RKO (cell line): ENCODE measurements at regions not wholly inside any gene's neighbourhood (a gene's known extent, or its start where the extent isn't known, plus 50 kb on each side); places are given as distances from the start of the nearest gene placed in this dataset.
"Not testable (repeated sequence)": the region's sequence is repeated elsewhere in the genome, so short reads cannot be mapped to it uniquely, and the experiment has no call there.

Experiments
- DNase-seq: peaks from one replicate; pipeline ENCODE4 v3.0.0-alpha.2; 2016; ENCODE audit warnings: low spot score

DNA sequence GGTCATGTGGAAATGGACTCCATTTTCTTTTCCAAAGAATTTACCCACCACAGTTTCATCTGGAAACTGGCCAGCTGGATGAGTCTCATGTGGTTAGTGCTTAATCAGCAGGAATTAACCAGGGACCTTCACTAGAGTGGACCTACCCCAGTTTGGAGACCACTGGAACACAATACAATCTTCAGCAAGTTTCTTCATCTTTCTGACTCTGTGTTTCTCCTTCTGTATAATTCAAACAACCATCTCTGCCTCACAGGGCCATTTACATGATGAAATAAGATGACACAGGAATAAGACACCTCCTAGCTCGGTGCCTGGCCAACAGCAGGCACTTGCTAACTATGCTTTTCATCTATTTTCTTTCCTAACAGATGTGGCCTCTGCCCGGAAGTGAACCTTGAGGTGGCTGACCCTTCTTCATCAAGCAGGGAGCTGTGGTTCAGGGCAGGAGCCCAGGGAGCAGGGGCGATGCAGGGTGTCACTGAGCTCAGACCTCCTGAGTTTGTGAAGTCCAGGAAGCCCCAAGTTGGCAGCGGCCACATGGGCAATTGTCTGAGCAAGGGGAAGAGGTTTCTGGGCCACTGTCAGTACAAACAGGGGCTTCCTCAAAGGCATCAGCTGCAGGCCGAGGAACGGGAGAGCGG lies 98.8 kb downstream of the SOD2 start:
- DNase-seq = no peak

DNA sequence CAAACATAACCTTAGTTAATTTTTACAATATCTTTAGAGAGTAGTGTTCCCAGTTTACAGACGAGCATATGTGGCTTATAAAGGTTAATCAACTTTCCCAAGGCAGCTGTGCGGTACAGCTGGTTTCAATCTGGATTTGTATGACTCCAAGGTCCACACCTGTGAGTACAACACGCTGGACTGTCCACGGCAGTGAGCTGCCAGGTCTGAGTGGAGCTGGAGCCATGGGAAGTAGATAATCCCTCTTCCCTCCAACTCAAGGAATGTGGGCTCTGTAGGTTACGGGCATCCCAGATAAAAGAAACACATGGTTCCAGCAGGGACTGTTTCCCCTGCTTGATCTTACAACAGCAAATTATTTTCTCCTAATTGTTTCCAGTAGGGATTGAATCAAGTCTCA lies 102.2 kb downstream of the SOD2 start:
- no peak for DNase-seq

DNA sequence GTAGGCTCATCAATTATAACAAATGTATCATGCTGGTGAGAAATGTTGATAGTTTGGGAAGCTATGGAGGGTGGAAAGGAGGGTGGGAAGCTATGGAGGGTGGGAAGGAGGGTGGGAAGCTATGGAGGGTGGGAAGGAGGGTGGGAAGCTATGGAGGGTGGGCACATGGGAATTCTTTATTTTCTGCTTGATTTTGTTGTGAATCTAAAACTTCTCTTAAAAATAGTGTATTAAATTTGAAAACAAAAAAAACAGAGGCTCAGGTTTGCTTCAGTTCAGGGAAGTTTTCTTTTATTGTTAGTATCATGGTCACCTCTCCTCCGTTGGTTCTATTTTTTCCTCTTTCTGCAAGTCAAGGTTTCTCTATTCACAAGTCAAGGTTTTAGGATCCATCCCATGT lies 106.4 kb downstream of the SOD2 start:
- no peak for DNase-seq

DNA sequence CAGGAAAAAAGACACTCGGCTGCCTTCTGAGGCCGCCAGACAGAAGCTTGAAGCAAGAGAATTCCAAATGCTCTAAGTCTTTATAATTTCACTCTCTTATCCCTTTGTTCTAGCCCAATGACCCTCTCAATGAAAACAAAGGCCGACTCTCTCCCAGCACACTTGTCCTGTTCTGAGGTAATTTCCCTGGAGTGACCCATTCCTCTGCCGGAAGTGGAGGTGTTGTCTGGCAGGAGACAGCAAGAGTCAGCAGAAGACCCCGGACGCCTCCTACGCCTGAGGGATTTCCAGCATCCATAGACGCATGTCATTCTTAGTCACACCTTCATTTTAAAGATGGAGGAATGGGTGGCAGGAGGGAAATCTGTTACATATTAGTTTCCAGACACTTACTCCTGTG lies 110.3 kb downstream of the SOD2 start:
- no peak for DNase-seq

DNA sequence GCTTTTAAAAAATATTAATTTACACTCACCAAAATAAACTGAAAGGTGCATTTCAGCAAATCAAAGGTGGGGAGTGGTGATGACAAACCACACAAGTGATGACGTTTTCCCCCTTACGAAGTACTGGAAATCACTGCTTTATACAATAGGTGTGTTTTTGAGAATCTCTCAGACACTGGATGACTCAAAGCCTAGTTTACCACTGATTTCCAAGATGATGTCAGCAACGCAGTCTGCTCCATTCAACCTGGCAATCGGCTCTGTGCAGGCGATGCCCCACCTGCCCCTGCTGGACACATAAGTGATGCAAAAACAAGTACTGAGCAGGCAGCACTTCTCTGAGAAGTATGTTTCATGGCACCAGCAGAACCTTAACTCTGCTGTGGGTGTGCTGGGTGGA lies 114.4 kb downstream of the SOD2 start:
- no peak for DNase-seq

DNA sequence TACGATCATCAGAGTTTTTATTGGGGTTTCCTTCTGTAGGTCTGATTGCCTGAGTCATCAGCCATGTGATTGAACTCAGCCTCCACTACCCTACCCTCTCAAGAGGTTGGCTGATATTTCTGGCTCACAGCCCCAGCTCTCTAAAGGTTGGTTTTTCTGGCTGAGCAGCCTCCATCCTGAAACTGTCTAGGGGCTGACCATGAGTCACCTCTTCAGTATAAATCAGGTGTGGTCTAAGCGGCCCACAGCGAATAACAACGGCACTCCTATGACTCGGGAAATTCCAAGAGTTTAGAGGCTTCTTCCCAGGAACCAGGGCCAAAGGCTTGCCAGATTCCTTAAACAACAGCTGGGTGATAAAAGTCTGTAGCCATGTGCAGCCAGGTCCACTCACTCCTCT lies 115.5 kb downstream of the SOD2 start:
- DNase-seq = no peak

DNA sequence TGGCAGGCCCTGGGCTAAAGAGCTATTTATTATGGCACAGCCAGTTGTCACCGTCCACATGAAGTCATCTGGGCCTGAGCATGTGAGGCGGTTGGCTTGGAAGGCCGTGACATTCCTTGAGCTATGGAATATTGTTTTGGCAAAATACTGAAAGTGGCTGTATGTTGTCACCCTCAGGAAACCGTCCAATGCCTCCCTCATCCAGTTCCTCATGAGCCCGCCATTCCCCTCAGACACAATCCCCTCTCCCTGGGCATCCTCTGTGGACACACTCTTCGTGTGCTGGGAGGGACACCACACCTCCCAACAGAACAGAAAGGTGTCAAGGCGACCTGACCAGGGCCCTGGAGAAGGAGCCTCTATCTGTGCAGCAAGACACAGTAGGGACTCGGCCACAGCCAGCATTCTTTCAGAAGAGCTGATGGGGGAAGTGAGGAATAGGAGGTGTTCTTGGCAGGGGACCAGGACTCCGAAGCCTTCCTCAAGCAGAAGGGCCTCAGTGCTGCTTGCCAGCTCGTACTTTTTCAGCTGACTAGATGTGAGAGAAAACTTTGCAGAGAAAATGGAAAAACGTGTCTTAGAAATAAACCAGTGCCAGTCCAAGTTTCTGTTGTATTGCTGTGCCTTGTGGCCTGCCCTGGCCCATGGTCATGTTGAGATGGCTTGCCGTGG lies 120.5 kb downstream of the SOD2 start:
- no peak for DNase-seq

DNA sequence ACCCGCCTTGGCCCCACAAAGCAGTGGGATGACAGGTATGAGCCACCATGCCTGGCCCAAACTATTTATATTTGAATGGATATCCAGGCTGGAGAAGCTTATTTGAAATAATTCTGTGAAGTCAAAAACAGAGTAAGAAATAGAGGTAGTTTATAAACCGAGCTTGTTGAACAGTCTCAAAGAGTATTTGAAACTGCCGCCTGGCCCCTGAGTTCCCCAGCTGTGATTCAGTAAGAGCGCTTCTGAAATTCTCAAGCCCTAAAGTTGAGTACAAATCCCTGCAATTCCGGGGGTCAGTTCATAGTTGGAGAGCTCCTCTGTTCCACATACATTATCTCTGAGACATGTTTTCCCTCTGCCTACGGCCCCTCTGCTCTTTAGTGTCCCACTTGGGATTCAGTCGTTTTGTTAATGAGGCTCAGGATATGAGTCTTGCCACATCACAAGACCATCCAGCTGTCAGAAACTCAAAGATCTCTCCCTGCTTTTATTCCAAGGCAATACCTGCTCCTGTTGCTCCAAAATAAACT lies 127.8 kb downstream of the SOD2 start:
- DNase-seq = no peak

DNA sequence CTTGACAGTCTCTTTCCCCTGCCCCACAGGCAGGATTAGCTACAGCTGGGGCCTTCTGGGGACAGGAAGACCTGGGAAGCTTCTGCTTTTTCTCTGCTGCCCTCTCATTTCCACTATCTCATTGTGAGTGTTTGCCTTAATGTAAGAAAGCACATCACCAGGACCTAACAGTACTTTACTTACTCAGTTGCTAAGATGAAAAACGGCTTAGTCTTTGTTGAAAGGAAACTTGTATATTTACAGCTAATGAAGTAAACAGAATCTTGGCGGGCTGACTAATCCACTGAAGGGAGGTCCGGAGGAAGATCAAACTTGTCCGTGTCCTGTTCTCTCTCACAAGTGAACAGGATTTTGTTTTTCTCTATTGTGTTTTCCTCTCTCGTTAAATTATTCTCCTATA lies 128.6 kb downstream of the SOD2 start:
- no peak for DNase-seq

DNA sequence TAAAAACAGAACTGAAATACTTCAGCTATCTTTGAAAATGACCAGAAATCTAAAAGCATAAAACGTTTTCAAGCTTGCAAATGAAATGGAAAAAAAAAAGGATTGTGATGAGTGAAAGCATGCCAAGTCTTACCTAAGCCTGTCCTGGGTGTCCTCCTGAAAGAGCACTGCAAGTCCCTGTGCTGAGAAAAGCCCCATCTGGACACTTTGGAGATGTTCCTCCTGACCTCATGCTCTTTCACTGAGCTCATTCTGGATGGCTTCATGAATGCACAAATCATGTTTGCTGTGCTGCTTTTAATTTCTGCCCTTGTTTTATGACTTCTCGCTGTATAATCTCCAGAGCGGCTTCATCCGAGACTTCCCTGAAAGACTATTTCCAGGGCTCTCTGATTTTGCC lies 136.0 kb downstream of the SOD2 start:
- DNase-seq = no peak

DNA sequence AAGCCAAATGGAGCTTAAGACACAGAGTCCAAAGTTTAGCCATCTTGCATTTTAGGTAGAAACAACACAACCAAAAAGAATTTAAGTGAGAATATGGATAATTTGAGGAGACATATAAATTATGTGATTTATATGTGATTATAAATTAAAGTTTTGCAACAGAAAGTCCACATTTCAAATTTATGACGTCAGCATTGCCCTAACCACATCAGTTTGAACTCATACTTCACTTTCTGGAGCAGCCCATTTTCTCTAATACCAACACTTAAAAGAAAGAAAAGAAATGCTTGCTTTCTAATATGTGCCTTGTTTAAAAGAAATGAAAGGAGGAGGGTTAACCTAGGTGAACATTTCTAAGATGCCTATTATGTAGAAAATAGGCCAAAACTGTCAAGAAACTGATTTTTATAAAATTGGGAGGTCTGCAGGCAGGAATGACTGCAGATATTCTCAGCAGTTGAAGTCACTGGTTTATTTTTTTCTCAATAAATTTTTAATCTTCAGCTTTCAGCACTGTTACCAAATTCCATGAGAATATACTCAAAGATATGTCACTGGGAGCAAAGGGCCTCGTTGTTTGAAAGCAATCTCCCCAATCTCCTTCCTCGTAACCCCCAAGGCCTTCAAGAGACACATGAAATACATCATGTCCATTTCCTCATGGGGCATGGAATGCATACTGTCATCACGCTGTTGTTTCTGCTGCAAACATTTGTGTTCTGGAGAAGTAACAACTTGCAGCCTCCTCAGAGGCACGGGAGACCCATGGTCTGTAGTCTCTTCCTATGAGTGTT lies 137.8 kb downstream of the SOD2 start:
- no peak for DNase-seq

DNA sequence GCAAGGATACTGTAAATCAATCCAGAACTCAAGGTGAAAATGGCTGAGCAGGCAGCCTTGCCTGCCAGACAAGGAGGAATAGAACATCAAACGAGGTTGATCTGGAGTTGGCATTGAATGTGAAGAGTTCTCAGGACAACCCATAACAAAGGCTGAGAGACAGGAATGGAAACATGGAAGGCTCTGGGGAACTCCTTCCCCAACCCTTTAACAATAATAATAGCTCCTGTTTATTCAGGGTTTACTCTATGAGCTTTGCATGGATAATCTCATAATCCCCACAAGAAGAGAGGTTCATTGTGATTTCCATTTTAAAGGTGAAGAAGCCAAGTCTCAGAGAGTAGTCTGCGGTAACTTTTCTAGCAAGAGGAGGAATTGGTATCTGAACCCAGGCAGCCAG lies 151.7 kb downstream of the SOD2 start:
- no peak for DNase-seq

DNA sequence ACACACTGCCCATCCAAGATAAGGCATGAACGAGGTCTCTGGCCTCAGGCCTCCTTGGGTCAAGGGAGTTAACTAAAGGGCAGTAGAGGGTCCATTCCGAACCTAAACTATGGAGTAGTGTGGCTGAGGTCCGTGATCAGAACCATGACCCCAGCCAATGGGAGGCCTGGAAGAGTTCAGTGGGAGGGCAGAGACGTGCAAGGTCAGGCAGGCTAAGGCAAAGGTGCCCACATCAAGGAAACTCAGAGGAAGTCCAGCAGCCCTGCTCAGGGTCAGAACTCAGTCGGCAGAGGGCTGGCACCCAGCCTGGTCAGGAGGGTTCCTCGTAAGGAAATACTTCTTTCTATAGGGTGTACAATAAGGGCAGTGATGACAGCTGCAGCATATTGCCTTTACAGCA lies 152.2 kb downstream of the SOD2 start:
- DNase-seq = no peak

DNA sequence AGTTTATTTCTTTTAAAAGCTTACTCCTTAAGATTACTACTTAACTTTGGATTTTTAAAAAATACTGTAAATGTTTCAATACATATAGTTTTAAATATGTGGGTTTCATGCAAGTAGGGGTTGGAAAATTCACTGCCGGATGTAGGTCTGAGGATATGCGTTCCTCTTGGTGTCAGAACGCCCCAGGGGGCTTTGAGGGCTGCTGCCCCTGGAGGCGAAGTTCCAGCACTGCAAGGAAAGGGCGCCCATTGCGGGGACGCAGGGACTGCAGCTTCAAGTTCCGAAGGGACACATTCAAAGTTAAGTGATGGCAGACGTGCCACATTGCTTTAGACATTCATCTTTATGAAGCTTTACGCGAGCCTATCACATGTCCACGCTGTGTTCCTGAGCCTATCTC lies 152.9 kb downstream of the SOD2 start:
- no peak for DNase-seq

DNA sequence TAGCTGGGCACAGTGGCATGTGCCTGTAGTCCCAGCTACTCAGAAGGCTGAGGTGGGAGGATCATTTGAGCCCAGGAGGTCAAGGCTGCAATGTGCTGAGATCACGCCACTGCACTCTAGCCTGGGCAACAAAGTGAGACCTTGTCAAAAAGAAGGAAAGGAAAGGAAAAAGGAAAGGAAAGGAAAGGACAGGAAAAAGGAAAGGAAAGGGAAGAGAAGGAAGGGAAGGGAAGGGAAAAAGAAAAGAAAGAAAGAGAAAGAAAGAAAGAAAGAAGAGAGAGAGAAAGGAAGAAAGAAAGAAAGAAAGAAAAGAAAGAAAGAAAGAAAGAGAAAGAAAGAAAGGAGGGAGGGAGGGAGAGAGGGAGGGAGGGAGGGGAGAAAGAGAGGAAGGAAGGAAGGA lies 155.0 kb downstream of the SOD2 start:
- DNase-seq = not testable (repeated sequence)

DNA sequence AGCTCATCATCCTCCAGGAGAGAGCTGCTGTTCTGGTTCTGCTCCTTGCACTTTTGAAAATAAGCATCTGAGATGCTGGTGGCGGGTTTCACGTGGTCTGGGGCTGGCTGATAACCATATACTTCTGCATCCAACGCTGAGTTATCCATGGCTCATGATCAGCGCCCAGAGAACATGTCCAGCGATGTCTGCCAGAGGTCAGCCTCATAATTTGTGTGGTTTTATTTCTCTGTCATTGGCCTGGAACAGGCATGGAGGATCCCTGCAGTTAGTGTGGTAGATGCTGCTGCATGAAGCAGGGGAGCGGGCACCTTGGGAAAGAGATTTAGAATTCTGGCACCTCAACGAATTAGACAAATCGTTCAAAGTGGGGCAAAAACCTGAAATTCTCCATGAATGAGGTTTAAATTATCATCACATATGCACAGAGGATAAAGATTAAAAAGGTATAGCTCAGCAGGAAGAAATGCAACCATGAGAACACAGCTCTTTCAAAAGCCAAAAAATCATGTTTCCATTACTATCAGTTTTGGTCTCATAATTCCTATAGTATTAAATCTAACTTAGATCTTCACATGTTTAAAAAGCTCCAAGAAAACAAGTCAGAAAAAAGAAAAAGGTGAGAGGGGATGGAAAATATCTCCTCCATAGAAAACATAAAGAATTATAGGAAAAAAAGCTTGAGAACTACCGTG lies 157.2 kb downstream of the SOD2 start:
- DNase-seq = no peak

DNA sequence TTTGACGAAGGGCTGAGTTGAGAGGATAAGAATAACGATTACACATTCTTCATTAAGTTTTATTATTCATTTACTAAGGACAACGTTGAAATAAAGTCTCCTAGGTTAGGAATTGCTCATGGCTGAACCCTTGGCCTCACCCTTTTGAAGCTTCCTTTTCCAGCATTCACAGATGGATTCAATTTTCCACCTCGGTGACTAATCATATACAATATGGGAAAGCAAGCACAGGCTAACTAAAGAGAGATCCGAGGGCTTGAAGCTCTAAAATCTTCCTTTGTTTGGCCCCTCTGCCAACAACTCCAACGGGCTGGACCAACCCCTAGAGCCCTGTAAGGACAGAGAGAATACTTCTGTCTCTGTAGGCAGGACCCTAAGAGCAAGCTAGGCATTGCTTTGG lies 159.5 kb downstream of the SOD2 start:
- DNase-seq = no peak

DNA sequence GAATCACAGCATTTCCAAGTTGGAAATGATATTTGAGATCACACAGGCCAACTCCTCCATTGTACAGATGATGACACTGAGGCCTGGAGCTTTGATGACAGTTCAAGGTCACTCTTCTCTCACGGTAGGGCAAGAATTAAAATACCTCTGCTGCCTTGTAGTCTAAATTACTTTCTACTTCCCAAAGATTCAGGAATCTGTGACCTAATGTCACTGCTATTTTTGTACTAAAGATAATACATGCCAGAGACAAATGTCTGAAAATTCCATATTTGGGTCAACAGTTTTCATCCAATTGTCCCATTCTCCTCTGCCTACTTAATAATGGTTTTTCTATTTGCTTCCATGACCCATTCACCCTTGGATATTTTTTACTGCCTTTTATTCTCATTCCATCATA lies 160.0 kb downstream of the SOD2 start:
- no peak for DNase-seq

DNA sequence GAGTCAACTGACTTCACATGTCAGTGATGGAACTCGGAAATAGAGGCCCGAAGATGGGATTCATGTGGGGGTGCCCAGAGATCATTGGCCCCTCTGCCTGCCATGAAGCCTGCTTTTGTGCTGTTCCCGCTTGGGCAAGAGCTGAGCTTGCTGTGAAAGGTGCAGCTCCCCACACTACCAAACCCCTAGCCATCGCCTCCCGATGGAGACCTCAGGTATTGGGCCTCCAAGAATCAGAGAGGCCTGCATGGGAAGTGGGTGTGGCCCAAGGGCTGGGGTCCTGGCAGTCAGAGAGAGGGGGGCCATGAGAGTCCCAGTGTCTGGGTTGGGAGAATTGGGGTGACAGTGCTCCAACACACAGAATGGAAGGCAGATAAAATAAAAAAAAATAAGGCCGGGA lies 160.9 kb downstream of the SOD2 start:
- no peak for DNase-seq

DNA sequence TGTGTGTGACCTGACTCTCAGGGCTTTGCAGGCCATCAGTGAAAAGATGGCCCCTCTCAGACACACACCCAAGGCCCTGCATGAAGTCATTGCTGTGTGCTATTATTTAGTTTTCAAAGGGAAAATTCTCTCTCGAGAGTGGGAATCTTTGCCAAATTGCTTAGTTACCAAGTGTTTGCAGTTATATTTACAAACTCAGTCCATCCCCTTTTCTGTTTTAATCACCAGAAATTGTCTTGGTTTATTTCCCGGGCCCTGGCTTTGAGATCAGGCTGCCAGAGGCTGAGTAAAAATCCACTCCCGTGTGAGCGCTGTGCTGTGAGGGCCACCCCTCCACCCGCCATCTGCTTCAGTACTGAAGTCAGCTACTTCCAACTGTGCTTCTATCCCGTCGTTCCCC lies 163.1 kb downstream of the SOD2 start:
- DNase-seq = no peak

DNA sequence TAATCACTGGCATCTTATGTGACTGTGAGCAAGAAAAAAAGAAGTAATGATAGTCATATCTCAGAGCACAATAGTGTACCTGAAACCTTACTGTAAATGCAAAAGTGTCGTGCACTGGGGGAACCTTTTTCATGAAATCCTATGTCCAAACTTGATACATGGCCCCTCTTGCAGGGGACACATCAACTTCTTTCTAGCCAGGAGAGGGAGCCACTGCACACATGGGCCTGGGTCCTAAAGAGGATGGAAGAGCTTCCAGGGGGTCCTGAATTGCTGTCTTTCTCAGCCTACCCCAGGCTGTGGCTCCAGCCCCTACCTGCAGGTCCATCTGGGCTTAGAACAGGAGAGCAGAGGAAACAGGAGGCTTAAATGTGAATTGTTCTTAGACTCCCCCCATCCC lies 165.7 kb downstream of the SOD2 start:
- DNase-seq = no peak

DNA sequence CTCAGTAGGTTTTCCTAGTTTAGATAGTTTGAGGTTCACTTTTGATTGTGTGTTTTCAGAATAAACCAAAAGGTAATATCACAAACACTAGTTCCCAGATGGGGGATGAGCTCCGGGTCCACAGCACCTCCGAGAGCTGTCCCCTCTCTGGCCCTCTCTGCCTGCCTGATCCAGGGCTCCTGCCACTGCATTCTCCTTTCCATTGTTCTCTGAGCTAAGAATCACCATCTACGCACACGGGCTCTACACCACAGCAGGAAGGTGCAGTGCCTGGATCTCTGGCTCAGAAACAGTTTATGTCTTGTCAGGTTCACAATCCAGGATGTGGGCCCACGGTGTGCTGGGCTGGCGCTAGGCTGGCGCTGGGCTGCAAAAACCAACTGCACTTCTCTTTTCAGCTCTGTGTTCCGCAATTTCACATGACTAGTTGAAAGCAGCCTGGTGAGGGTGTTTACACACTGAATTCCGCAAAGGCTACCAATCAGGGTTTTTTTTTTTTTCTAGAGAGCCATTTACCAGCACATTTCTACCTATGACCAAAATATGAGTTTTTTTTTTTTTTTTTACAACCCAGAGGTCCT lies 167.5 kb downstream of the SOD2 start:
- DNase-seq = no peak
